SH-SY5Y (cell line): ENCODE measurements at regions not wholly inside any gene's neighbourhood (a gene's known extent, or its start where the extent isn't known, plus 50 kb on each side); places are given as distances from the start of the nearest gene placed in this dataset.

Experiments
- GATA2 ChIP-seq: IDR thresholded peaks from 2 replicates; pipeline ENCODE4 v1.6.1; 2011; ENCODE audit warnings: mild to moderate bottlenecking, low read depth, low read length
- GATA3 ChIP-seq: IDR thresholded peaks from 2 replicates; pipeline ENCODE4 v1.6.1; 2011; ENCODE audit warnings: low read depth, mild to moderate bottlenecking, low read length, moderate library complexity

- TF ChIP-seq GATA2 = no peak
- no peak for TF ChIP-seq GATA3
Measured at GRCh38 chr15:31782951-31783350, 247.4 kb upstream of the CHRNA7 start.

GRCh38 chr15:31786360-31786759, 244.0 kb upstream of the CHRNA7 start:
- no peak for TF ChIP-seq GATA3
- no peak for TF ChIP-seq GATA2

GRCh38 chr15:31788104-31788503, 242.2 kb upstream of the CHRNA7 start:
- TF ChIP-seq GATA2 = no peak
- no peak for TF ChIP-seq GATA3

- TF ChIP-seq GATA2 = no peak
- no peak for TF ChIP-seq GATA3
Measured at GRCh38 chr15:31792611-31793199, 237.6 kb upstream of the CHRNA7 start.

GRCh38 chr15:31799319-31799714, 231.0 kb upstream of the CHRNA7 start:
- TF ChIP-seq GATA2 = no peak
- no peak for TF ChIP-seq GATA3

GRCh38 chr15:31799715-31800321, 230.5 kb upstream of the CHRNA7 start:
- TF ChIP-seq GATA2 = no peak
- no peak for TF ChIP-seq GATA3

DNA sequence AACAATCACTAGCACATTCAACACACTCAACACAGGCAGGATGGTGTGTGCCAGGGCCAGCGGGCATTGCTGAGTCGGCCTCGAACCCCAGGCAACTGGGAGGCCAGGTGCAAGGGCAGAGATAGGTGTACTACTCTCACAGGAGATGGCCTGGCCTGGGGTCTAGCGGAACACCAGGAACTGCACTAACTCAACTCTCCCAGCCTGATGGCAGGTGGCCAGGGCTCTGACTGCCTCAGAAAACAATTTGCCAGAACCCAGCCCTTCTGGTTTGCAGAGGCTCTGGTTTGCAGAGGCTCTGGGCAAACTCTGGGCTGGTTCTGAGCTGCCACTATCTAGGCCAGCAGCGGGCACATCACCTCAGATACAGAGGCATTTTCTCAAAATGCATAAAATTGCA, 229.2 kb upstream of the CHRNA7 start:
- TF ChIP-seq GATA3 (no peak), GATA2 (no peak)

- TF ChIP-seq GATA3 (no peak), GATA2 (no peak)
Measured at GRCh38 chr15:31802761-31803160, 227.6 kb upstream of the CHRNA7 start.

- TF ChIP-seq GATA2 = no peak
- TF ChIP-seq GATA3 = no peak
Measured at GRCh38 chr15:31803388-31803884, 226.9 kb upstream of the CHRNA7 start.

GRCh38 chr15:31805090-31805662, 225.1 kb upstream of the CHRNA7 start:
- TF ChIP-seq GATA3 (no peak), GATA2 (no peak)

DNA sequence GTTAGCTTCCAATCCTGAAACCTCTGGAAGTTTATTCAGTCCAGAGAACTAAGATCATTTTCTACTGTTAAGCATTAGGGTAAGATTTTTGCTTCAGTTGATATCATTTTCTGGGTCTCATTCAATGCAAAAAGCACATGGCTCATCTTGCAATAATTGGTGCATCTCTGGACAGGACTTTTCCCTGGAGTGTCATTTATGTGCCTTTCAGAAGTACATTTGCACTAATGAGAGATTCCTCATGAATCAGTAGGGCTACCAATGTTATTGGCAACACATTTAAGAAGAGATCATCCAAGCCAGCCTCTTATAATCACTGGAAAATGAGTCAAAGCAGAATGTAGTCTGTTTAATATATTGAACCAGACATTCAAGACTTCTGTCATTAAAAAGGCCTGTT, 224.2 kb upstream of the CHRNA7 start:
- no peak for TF ChIP-seq GATA3
- no peak for TF ChIP-seq GATA2

DNA sequence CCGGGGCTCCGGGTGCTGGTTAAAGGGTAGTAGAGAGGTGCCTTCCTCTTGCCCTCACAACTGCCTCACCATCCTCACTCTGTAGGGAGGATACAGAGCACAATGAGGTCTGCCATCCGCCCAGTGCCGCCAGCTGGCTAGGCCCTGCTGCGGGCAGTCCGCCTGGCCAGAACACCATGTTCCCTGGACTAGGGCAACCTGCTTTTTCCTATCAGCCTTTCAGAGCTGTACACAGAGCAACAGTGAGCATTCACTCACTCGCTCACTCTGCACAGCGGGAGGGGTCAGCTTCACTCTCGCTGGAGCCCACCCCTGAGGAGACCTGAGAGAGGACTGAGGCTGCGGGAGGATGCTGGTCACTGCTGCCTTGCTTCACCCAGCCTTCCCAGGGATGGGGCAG, 218.7 kb upstream of the CHRNA7 start:
- no peak for TF ChIP-seq GATA3
- TF ChIP-seq GATA2 = no peak

DNA sequence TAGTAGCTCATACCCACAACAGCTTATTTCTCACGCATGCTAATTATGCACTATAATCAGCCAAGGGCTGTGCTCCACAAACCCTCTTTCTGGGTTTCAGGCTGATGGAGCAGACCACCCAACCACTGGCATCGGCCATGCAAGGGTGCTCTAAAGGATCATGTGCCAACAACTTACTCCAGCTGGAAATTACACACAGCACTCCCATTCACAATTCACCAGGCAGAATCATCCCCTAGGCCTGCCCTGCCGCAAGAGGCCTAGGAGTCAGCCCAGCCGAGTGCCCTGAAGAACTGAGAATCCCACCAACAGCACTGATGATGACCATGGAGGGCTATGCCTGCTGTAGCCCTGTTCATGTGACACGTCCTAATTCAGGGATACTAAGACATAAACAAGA, 216.2 kb upstream of the CHRNA7 start:
- TF ChIP-seq GATA3 = no peak
- no peak for TF ChIP-seq GATA2

GRCh38 chr15:31815411-31816155, 214.7 kb upstream of the CHRNA7 start:
- no peak for TF ChIP-seq GATA3
- no peak for TF ChIP-seq GATA2

DNA sequence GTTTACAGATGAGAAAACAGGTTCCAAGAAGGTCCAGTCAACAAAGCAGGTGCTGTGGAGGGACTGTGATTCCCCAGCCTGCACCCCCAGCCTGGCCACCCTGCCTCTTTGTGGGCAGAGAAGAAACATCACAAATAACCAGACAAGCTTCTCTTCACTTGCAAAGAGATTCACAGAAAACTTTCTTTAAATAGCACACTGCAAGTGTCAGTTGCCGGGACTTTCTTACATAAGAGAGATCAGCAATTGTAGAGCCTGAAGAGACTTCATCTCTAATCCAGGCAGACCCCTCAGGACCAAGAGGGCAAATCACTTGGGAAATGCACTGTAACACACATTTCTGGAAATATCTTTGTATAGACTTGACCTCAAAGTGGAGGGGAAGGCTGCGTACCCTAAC, 207.9 kb upstream of the CHRNA7 start:
- TF ChIP-seq GATA3 = no peak
- TF ChIP-seq GATA2 = no peak

- TF ChIP-seq GATA2 = no peak
- TF ChIP-seq GATA3 = no peak
Measured at GRCh38 chr15:31824024-31824423, 206.3 kb upstream of the CHRNA7 start.
